IPS DF 6.9 (cell line): ENCODE measurements at regions not wholly inside any gene's neighbourhood (a gene's known extent, or its start where the extent isn't known, plus 50 kb on each side); places are given as distances from the start of the nearest gene placed in this dataset.
"Not testable (repeated sequence)": the region's sequence is repeated elsewhere in the genome, so short reads cannot be mapped to it uniquely, and the experiment has no call there.

Source experiments
- DNase-seq: peaks from one replicate; pipeline ENCODE4 v3.0.0-alpha.2; 2013; ENCODE audit warnings: low read depth, low spot score
- H3K27ac ChIP-seq: one replicate; pipeline ENCODE4 v1.5.1; 2013; ENCODE audit warnings: low read length, control low read depth
- H3K27me3 ChIP-seq: 2 replicates; pipeline ENCODE4 v1.6.1; 2013; ENCODE audit warnings: mild to moderate bottlenecking, low read length; ENCODE audit not compliant: control insufficient read depth, insufficient read depth
- H3K36me3 ChIP-seq: 2 replicates; pipeline ENCODE4 v1.6.1; 2013; ENCODE audit warnings: low read length; ENCODE audit not compliant: control insufficient read depth, insufficient read depth
- H3K4me1 ChIP-seq: 2 replicates; pipeline ENCODE4 v1.6.1; 2013; ENCODE audit warnings: low read length; ENCODE audit not compliant: control insufficient read depth, insufficient read depth
- H3K4me3 ChIP-seq: 2 replicates; pipeline ENCODE4 v1.5.1; 2013; ENCODE audit warnings: mild to moderate bottlenecking, low read length
- H3K9me3 ChIP-seq: 2 replicates; pipeline ENCODE4 v1.6.1; 2013; ENCODE audit warnings: low read length, inconsistent platforms; ENCODE audit not compliant: control insufficient read depth, insufficient read depth
- WGBS: extraction: QIAGEN DNeasy Blood & Tissue Kit; methylation state at CpG from one replicate; pipeline ENCODE4 v1.1.7; 2013; ENCODE audit warnings: mixed read lengths, missing lambda C conversion rate; ENCODE audit not compliant: insufficient read length, insufficient coverage; 5-methylcytosine and 5-hydroxymethylcytosine counted together

- Histone ChIP-seq H3K4me1 (no peaks in the 10 kb centered on the region; the same call in 1 of the 2 replicates), H3K9me3 (no peaks in the 10 kb centered on the region), H3K4me3 (no peak overlapping the region), H3K36me3 (no peaks in the 10 kb centered on the region), H3K27ac (no peak overlapping the region), H3K27me3 (no peaks in the 10 kb centered on the region)
- no peak for DNase-seq
- WGBS, result no CpG with 5 or more reads among the region's 4 CpGs
Observed at GRCh38 chr12:131510431-131510830, 200.5 kb upstream of the SFSWAP start.

GRCh38 chr12:131511391-131511802, 199.5 kb upstream of the SFSWAP start:
- DNase-seq, result peak; percentile 5
- H3K36me3 ChIP-seq, result no peaks in the 10 kb centered on the region
- no peaks in the 10 kb centered on the region; the same call in 1 of the 2 replicates for H3K4me1 ChIP-seq
- no CpG with 5 or more reads among the region's 7 CpGs for WGBS
- H3K4me3 ChIP-seq, result no peak overlapping the region
- H3K9me3 ChIP-seq, result no peaks in the 10 kb centered on the region
- H3K27me3 ChIP-seq, result no peaks in the 10 kb centered on the region
- H3K27ac ChIP-seq, result no peak overlapping the region

GRCh38 chr12:131511803-131512561, 198.9 kb upstream of the SFSWAP start:
- Histone ChIP-seq H3K27me3 (no peaks in the 10 kb centered on the region), H3K4me1 (no peaks in the 10 kb centered on the region; the same call in 1 of the 2 replicates), H3K4me3 (no peak overlapping the region), H3K9me3 (no peaks in the 10 kb centered on the region), H3K36me3 (no peaks in the 10 kb centered on the region), H3K27ac (no peak overlapping the region)
- no CpG with 5 or more reads among the region's 11 CpGs for WGBS
- no peak for DNase-seq

GRCh38 chr12:131513606-131514005, 197.3 kb upstream of the SFSWAP start:
- no peak overlapping the region for H3K4me3 ChIP-seq
- no peaks in the 10 kb centered on the region; the same call in 1 of the 2 replicates for H3K4me1 ChIP-seq
- DNase-seq, result no peak
- H3K9me3 ChIP-seq, result no peaks in the 10 kb centered on the region
- no peaks in the 10 kb centered on the region for H3K27me3 ChIP-seq
- WGBS, result no CpG with 5 or more reads among the region's 6 CpGs
- H3K27ac ChIP-seq, result no peak overlapping the region
- H3K36me3 ChIP-seq, result no peaks in the 10 kb centered on the region

DNA sequence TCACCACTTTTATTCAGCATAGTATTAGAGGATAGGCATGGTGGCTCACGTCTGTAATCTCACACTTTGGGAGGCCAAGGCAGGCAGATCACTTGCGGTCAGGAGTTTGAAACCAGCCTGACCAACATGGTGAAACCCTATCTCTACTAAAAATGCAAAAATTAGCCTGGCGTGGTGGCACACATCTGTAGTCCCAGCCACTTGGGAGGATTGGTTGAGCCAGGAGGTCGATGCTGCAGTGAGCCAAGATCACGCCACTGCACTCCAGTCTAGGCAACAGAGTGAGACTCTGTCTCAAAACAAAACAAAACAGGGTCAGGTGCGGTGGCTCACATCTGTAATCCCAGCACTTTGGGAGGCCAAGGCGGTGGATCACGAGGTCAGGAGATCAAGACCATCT, 190.3 kb upstream of the SFSWAP start:
- H3K4me3 ChIP-seq, H3K27ac ChIP-seq, H3K9me3 ChIP-seq, DNase-seq, H3K36me3 ChIP-seq, H3K27me3 ChIP-seq, H3K4me1 ChIP-seq: not testable (repeated sequence)
- WGBS, result no CpG with 5 or more reads among the region's 8 CpGs

DNA sequence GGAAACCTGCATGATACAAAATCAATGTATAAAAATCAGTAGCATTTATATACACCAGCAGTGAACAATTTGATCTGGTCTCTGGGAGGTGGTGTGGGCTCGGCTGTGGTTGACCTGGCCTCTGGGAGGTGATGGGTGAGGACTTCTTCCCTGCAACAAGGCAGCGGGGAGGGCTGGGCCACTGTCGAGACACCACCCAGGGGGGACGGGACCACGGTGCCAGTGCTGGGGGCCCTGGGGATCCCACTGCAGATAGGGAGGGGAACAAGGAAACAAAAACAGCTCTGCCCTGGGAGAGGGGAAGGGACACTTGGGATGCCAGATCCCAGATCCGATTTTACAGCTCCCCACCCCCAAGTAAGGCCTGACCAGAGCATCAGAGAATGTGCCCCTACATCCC, 189.6 kb upstream of the SFSWAP start:
- H3K27ac ChIP-seq, result no peak overlapping the region
- H3K4me1 ChIP-seq, result no peaks in the 10 kb centered on the region
- H3K9me3 ChIP-seq, result no peaks in the 10 kb centered on the region
- H3K4me3 ChIP-seq, result no peak overlapping the region
- H3K27me3 ChIP-seq, result no peaks in the 10 kb centered on the region
- no peaks in the 10 kb centered on the region for H3K36me3 ChIP-seq
- no peak for DNase-seq
- no CpG with 5 or more reads among the region's 6 CpGs for WGBS

- Histone ChIP-seq H3K4me3 (no peak overlapping the region), H3K9me3 (no peaks in the 10 kb centered on the region), H3K27me3 (no peaks in the 10 kb centered on the region), H3K4me1 (no peaks in the 10 kb centered on the region; the same call in 1 of the 2 replicates), H3K27ac (no peak overlapping the region), H3K36me3 (no peaks in the 10 kb centered on the region)
- DNase-seq, result no peak
- WGBS, result no CpG with 5 or more reads among the region's 23 CpGs
Observed at GRCh38 chr12:131525795-131526508, 184.9 kb upstream of the SFSWAP start.

- no peak for DNase-seq
- Histone ChIP-seq H3K9me3 (no peaks in the 10 kb centered on the region), H3K4me1 (no peaks in the 10 kb centered on the region; the same call in 1 of the 2 replicates), H3K4me3 (no peak overlapping the region), H3K27ac (no peak overlapping the region), H3K36me3 (no peaks in the 10 kb centered on the region), H3K27me3 (no peaks in the 10 kb centered on the region)
- no CpG with 5 or more reads among the region's 11 CpGs for WGBS
Observed at GRCh38 chr12:131527092-131527491, 183.8 kb upstream of the SFSWAP start.

GRCh38 chr12:131527736-131528135, 183.2 kb upstream of the SFSWAP start:
- Histone ChIP-seq H3K27ac (no peak overlapping the region), H3K9me3 (no peaks in the 10 kb centered on the region), H3K4me1 (no peaks in the 10 kb centered on the region; the same call in 1 of the 2 replicates), H3K27me3 (no peaks in the 10 kb centered on the region), H3K4me3 (no peak overlapping the region), H3K36me3 (no peaks in the 10 kb centered on the region)
- DNase-seq, result no peak
- WGBS, result no CpG with 5 or more reads among the region's 9 CpGs

GRCh38 chr12:131528144-131528543, 182.7 kb upstream of the SFSWAP start:
- no peak for DNase-seq
- Histone ChIP-seq H3K36me3 (no peaks in the 10 kb centered on the region), H3K4me3 (no peak overlapping the region), H3K4me1 (no peaks in the 10 kb centered on the region; the same call in 1 of the 2 replicates), H3K27me3 (no peaks in the 10 kb centered on the region), H3K9me3 (no peaks in the 10 kb centered on the region), H3K27ac (no peak overlapping the region)
- no CpG with 5 or more reads among the region's 11 CpGs for WGBS
